Astrocyte of the cerebellum (primary cell): ENCODE measurements at regions not wholly inside any gene's neighbourhood (a gene's known extent, or its start where the extent isn't known, plus 50 kb on each side); places are given as distances from the start of the nearest gene placed in this dataset.

Experiments
- DNase-seq: peaks from one replicate; pipeline ENCODE4 v3.0.0-alpha.2; 2011; ENCODE audit warnings: low read depth
- H3K4me3 ChIP-seq: 2 replicates; pipeline ENCODE4 v1.5.1; 2011; ENCODE audit warnings: mild to moderate bottlenecking, low read depth, low read length, moderate library complexity
- CTCF ChIP-seq: IDR thresholded peaks from 2 replicates; pipeline ENCODE4 v1.5.1; 2012; ENCODE audit warnings: low read length, low read depth, moderate library complexity, mild to moderate bottlenecking; ENCODE audit errors: missing control alignments
- in situ Hi-C: cut with HindIII; loops from 2 replicates; pipeline ENCODE4 v1.10.0; 2017; ENCODE audit warnings: low sequenced_read_pairs

- no peak overlapping the region for H3K4me3 ChIP-seq
- DNase-seq, result no peak
- in situ Hi-C loops, result no loop called here
- no peak for TF ChIP-seq CTCF
Observed at GRCh38 chr10:109480836-109481235, 442.5 kb downstream of the XPNPEP1 start.

DNA sequence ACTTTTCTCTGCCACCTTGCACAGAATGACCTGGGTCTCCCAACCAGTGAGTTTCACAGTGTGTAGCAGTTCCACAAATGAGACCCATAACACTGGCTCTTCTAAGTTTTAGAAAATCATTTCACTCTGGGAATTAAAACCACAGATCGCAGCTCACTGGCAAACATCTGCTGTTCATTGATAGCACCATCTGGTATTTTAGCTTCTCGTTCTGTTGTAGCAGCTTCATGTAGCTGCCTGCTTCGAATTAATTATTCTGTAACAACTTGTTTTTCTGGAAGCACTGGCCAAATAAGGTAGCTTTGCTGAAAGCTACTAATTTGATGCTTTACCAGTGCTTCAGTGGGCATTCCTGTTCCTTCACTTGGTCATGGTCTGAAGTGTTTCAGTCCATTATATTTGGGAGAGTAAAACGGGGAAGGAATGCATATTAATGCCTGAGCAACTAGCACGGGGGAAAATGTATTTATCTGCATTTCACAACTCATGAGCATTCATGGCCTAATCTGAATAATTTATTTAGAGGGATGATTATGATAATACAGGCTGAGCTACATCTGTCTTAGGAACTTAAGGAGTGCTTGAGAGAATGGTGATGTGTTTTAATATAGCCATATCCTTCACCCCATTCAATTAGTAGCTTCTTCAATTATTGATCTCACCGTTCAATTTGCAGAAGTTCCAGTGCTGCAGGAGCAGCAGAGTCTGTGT, 447.4 kb downstream of the XPNPEP1 start:
- no peak for DNase-seq
- H3K4me3 ChIP-seq, result no peak overlapping the region
- in situ Hi-C loops, result no loop called here
- TF ChIP-seq CTCF, result no peak

GRCh38 chr10:109474812-109475211, 448.5 kb downstream of the XPNPEP1 start:
- no peak for DNase-seq
- in situ Hi-C loops, result loop anchor here (5.0 kb wide), 1 partner anchor 38 kb away; no protein-coding TSS in a partner anchor
- TF ChIP-seq CTCF, result no peak
- no peak overlapping the region for H3K4me3 ChIP-seq

DNA sequence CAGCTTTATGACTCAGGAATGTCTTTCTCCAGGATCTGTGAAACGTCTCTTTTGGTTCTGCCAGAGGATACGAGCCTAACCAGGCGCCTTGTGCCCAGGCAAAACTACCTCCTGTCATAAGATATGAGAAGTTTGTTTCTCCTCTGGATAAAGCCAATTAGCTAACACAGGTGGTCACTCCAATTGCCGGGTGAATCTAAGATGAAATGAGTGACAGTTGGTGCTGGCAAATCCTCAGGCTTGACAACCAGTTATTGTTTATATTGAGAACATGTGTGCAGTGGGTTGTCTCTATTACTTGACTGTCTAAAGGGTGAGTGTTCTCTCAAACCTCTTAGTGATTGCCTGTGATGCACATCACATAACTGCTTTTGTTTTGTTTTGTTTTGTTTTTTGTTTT, 449.1 kb downstream of the XPNPEP1 start:
- in situ Hi-C loops, result loop anchor here (5.0 kb wide), 1 partner anchor 37 kb away; no protein-coding TSS in a partner anchor
- no peak overlapping the region for H3K4me3 ChIP-seq
- no peak for DNase-seq
- no peak for TF ChIP-seq CTCF

DNA sequence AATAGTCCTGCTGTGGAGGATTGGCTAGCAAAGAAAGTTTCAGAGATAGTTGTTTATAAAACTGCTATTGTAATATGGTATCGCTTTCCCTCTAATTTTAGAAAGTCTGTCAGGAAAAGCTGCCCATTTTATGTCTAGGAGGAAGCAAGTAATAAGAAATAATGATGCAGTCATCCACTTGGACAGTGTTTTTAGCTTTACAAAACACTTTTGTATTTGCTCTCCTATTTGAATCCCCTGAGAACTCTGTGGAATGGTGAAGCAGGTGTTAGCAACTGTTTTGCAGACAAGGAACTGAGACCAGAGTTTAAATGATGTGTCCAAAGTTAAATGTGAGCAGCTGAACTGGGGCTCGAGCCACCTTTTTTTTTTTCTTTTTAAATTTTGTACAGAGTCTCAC, 455.8 kb downstream of the XPNPEP1 start:
- in situ Hi-C loops, result no loop called here
- DNase-seq, result no peak
- no peak overlapping the region for H3K4me3 ChIP-seq
- TF ChIP-seq CTCF, result no peak

GRCh38 chr10:109464949-109465348, 458.4 kb downstream of the XPNPEP1 start:
- no peak overlapping the region for H3K4me3 ChIP-seq
- no peak for DNase-seq
- in situ Hi-C loops, result no loop called here
- TF ChIP-seq CTCF, result no peak
